ENCODE measurements at regions not wholly inside any gene's neighbourhood (a gene's known extent, or its start where the extent isn't known, plus 50 kb on each side); places are given as distances from the start of the nearest gene placed in this dataset.

GRCh38 chr17:21551081-21551881 lies 141.0 kb upstream of the KCNJ18 start:
- intact Hi-C loops (cut with micrococcal nuclease) = no loop called here
- ChIA-PET CTCF (ENCODE audit: low intra/inter-chr PET ratio) (no interaction called here), POLR2A (interaction anchor here (0.6 kb wide), 1 partner anchor 33 kb away, joined by 3 read pairs; no protein-coding TSS in a partner anchor)
- H3K27ac ChIP-seq (ENCODE audit: extremely low read depth, low read depth, low read length) = no peak overlapping the region
- FAIRE-seq (no peak), ATAC-seq (peak; percentile 97), DNase-seq (ENCODE audit: extremely low read depth in 1 of 4, low spot score in 3 of 4) (peak; percentile 67 to 94 (median 93))
- H3K4me3 ChIP-seq = peak overlapping the region; percentile 65
- peak overlapping the region; percentile 51 to 91 for H3K9ac ChIP-seq (ENCODE audit: insufficient read depth in 1 of 2, low read depth in 2 of 2, low read length in 2 of 2)
- BruUV-seq (replicated peaks) = no TSS peak
- H3K79me2 ChIP-seq (ENCODE audit: control insufficient read depth, insufficient read depth, low read length) = no peaks in the 10 kb centered on the region
- 0% methylated on average over 36 of the region's 75 CpGs for WGBS (ENCODE audit: insufficient coverage, low coverage, missing lambda C conversion rate)
- in situ Hi-C loops (cut with MboI) = no loop called here
- no peaks in the 10 kb centered on the region for H3K9me1 ChIP-seq (ENCODE audit: control insufficient read depth, insufficient read depth, low read length)
- H4K20me1 ChIP-seq (replicated peaks; ENCODE audit: control insufficient read depth, insufficient read depth, low read length) = no peaks in the 10 kb centered on the region
- H3K27me3 ChIP-seq (ENCODE audit: control insufficient read depth in 2 of 2, insufficient read depth in 2 of 2, low read length in 2 of 2) = no peaks in the 10 kb centered on the region
- peak overlapping the region; percentile 89 for H2AFZ ChIP-seq (ENCODE audit: low read depth, low read length)
- H3K9me3 ChIP-seq (replicated peaks; ENCODE audit: control insufficient read depth, insufficient read depth, low read depth, low read length) = no peaks in the 10 kb centered on the region
- H3K4me1 ChIP-seq (replicated peaks in 1 of 2; ENCODE audit: control insufficient read depth in 2 of 2, insufficient read depth in 2 of 2, low read length in 2 of 2) = peaks cover 6 to 9% of the 10 kb centered on the region in 2 experiments; a peak in 3 of 5 replicates
- no peaks in the 10 kb centered on the region for H3K36me3 ChIP-seq (ENCODE audit: control insufficient read depth, insufficient read depth, low read length)
- H3K4me2 ChIP-seq (ENCODE audit: insufficient read depth, low read length) = peak overlapping the region; percentile 68
- TF ChIP-seq MAFK (IDR thresholded peaks at IDR 0.05; ENCODE audit: low read length) = no peak
- TF ChIP-seq, protein P1, sequence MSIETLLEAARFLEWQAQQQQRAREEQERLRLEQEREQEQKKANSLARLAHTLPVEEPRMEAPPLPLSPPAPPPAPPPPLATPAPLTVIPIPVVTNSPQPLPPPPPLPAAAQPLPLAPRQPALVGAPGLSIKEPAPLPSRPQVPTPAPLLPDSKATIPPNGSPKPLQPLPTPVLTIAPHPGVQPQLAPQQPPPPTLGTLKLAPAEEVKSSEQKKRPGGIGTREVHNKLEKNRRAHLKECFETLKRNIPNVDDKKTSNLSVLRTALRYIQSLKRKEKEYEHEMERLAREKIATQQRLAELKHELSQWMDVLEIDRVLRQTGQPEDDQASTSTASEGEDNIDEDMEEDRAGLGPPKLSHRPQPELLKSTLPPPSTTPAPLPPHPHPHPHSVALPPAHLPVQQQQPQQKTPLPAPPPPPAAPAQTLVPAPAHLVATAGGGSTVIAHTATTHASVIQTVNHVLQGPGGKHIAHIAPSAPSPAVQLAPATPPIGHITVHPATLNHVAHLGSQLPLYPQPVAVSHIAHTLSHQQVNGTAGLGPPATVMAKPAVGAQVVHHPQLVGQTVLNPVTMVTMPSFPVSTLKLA (conservative IDR thresholded peaks at IDR 0.05) = 0 out of 4 replicates have a peak, but pooled peaks of 1 of the 2 experiments have one; percentile 20
- no peak for TF ChIP-seq CBFB (CRISPR knock-in tag; IDR thresholded peaks at IDR 0.05)
- TF ChIP-seq CBFA2T2 (conservative IDR thresholded peaks at IDR 0.05) = no peak
- TF ChIP-seq ATF7 (IDR thresholded peaks at IDR 0.05) = peak; percentile 28; the same call in 1 of the 2 replicates
- TF ChIP-seq RFX1 (IDR thresholded peaks at IDR 0.05) = no peak
- TF ChIP-seq MLLT1 (IDR thresholded peaks at IDR 0.05) = peak in 1 of 2 experiments; percentile 58; a peak in 1 of 4 replicates
- peak; percentile 44; the same call in 1 of the 2 replicates for TF ChIP-seq RNF2 (IDR thresholded peaks at IDR 0.05)
- no peak for TF ChIP-seq RBBP5 (IDR thresholded peaks at IDR 0.05; ENCODE audit: borderline replicate concordance, insufficient read depth, low read length, poor library complexity, severe bottlenecking)
- no peak for TF ChIP-seq ZNF197 (CRISPR knock-in tag; IDR thresholded peaks at IDR 0.05; ENCODE audit: low read depth)
- no peak for TF ChIP-seq PYGO2 (tag; IDR thresholded peaks at IDR 0.05)
- TF ChIP-seq, protein P2, sequence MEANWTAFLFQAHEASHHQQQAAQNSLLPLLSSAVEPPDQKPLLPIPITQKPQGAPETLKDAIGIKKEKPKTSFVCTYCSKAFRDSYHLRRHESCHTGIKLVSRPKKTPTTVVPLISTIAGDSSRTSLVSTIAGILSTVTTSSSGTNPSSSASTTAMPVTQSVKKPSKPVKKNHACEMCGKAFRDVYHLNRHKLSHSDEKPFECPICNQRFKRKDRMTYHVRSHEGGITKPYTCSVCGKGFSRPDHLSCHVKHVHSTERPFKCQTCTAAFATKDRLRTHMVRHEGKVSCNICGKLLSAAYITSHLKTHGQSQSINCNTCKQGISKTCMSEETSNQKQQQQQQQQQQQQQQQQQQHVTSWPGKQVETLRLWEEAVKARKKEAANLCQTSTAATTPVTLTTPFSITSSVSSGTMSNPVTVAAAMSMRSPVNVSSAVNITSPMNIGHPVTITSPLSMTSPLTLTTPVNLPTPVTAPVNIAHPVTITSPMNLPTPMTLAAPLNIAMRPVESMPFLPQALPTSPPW (CRISPR knock-in tag; IDR thresholded peaks at IDR 0.05) = peak; percentile 68
- no peak for TF ChIP-seq KLF10 (CRISPR knock-in tag; IDR thresholded peaks at IDR 0.05)
- TF ChIP-seq ZNF174 (CRISPR knock-in tag; IDR thresholded peaks at IDR 0.05) = no peak
- no peak for TF ChIP-seq TCF3 (CRISPR knock-in tag; IDR thresholded peaks at IDR 0.05)
- TF ChIP-seq CEBPG (CRISPR knock-in tag; IDR thresholded peaks at IDR 0.05) = no peak
- TF ChIP-seq CEBPG (tag; conservative IDR thresholded peaks at IDR 0.05 in 1 of 2, IDR thresholded peaks at IDR 0.05 in 1 of 2) = no peak
- no peak for TF ChIP-seq TRIM28 (IDR thresholded peaks at IDR 0.05)
- TF ChIP-seq KDM2B (CRISPR knock-in tag; IDR thresholded peaks at IDR 0.05) = peak; percentile 98; the same call in 1 of the 2 replicates
- TF ChIP-seq PHF20 (IDR thresholded peaks at IDR 0.05; ENCODE audit: partially characterized antibody) = peak; percentile 92
